WI38 (cell line): ENCODE measurements at regions not wholly inside any gene's neighbourhood (a gene's known extent, or its start where the extent isn't known, plus 50 kb on each side); places are given as distances from the start of the nearest gene placed in this dataset.

Source experiments
- H3K4me3 ChIP-seq: 2 replicates; pipeline ENCODE4 v1.5.1; 2011; ENCODE audit warnings: low read depth, mild to moderate bottlenecking, control low read depth, low read length
- CTCF ChIP-seq: IDR thresholded peaks from 2 replicates; pipeline ENCODE4 v1.5.1; 2012; ENCODE audit warnings: low read depth, mild to moderate bottlenecking, control low read depth, low read length

GRCh38 chr3:44055951-44056350 lies 185.7 kb upstream of the TOPAZ1 start:
- H3K4me3 ChIP-seq: no peak overlapping the region
- no peak for TF ChIP-seq CTCF

- TF ChIP-seq CTCF: no peak
- H3K4me3 ChIP-seq: no peak overlapping the region
Measured at GRCh38 chr3:44056446-44057240, 185.0 kb upstream of the TOPAZ1 start.

GRCh38 chr3:44058022-44058867 lies 183.4 kb upstream of the TOPAZ1 start:
- TF ChIP-seq CTCF: no peak
- no peak overlapping the region for H3K4me3 ChIP-seq

- no peak overlapping the region for H3K4me3 ChIP-seq
Measured at GRCh38 chr3:44058868-44059203, 182.8 kb upstream of the TOPAZ1 start.

GRCh38 chr3:44060164-44060563 lies 181.5 kb upstream of the TOPAZ1 start:
- TF ChIP-seq CTCF: no peak
- no peak overlapping the region for H3K4me3 ChIP-seq

More at GRCh38 chr3:44058868-44059203, 182.8 kb upstream of the TOPAZ1 start:
- TF ChIP-seq CTCF: no peak

GRCh38 chr3:44061268-44061667 lies 180.4 kb upstream of the TOPAZ1 start:
- no peak for TF ChIP-seq CTCF
- no peak overlapping the region for H3K4me3 ChIP-seq

GRCh38 chr3:44061961-44062360 lies 179.7 kb upstream of the TOPAZ1 start:
- TF ChIP-seq CTCF: no peak
- H3K4me3 ChIP-seq: no peak overlapping the region
